ENCODE measurements at regions not wholly inside any gene's neighbourhood (a gene's known extent, or its start where the extent isn't known, plus 50 kb on each side); places are given as distances from the start of the nearest gene placed in this dataset.

GRCh38 chr1:229882621-229883020 is 184.4 kb upstream of the GALNT2 start:
- TF ChIP-seq EZH2 (IDR thresholded peaks at IDR 0.05; ENCODE audit: borderline replicate concordance, insufficient read depth, low read depth, low read length, poor library complexity, severe bottlenecking) = no peak
- TF ChIP-seq, protein P1, sequence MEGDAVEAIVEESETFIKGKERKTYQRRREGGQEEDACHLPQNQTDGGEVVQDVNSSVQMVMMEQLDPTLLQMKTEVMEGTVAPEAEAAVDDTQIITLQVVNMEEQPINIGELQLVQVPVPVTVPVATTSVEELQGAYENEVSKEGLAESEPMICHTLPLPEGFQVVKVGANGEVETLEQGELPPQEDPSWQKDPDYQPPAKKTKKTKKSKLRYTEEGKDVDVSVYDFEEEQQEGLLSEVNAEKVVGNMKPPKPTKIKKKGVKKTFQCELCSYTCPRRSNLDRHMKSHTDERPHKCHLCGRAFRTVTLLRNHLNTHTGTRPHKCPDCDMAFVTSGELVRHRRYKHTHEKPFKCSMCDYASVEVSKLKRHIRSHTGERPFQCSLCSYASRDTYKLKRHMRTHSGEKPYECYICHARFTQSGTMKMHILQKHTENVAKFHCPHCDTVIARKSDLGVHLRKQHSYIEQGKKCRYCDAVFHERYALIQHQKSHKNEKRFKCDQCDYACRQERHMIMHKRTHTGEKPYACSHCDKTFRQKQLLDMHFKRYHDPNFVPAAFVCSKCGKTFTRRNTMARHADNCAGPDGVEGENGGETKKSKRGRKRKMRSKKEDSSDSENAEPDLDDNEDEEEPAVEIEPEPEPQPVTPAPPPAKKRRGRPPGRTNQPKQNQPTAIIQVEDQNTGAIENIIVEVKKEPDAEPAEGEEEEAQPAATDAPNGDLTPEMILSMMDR (IDR thresholded peaks at IDR 0.05) = no peak

Measured in B cell (primary cell).